Limb (tissue), 2 donors: ENCODE measurements at regions not wholly inside any gene's neighbourhood (a gene's known extent, or its start where the extent isn't known, plus 50 kb on each side); places are given as distances from the start of the nearest gene placed in this dataset.

ENCODE experiments used
- DNase-seq, 2 donors: peaks; one replicate each; pipeline ENCODE4 v3.0.0-alpha.2; 2016; ENCODE audit errors: extremely low spot score in 2 of 2

- no peak for DNase-seq
Measured at GRCh38 chr12:124096109-124096508, 123.1 kb downstream of the ZNF664 start.

GRCh38 chr12:124096869-124097434 lies 123.9 kb downstream of the ZNF664 start:
- no peak for DNase-seq

- DNase-seq = peak; percentile 40 to 52
Measured at GRCh38 chr12:124097701-124098100, 124.7 kb downstream of the ZNF664 start.

GRCh38 chr12:124098101-124098757 lies 125.2 kb downstream of the ZNF664 start:
- no peak for DNase-seq

GRCh38 chr12:124098887-124099286 lies 125.9 kb downstream of the ZNF664 start:
- peak in 1 of 2 donors; percentile 45 for DNase-seq

- no peak for DNase-seq
Measured at GRCh38 chr12:124099661-124100060, 126.6 kb downstream of the ZNF664 start.

GRCh38 chr12:124100572-124101178 lies 127.7 kb downstream of the ZNF664 start:
- no peak for DNase-seq

GRCh38 chr12:124105546-124105945 lies 132.5 kb downstream of the ZNF664 start:
- DNase-seq = no peak

- DNase-seq = no peak
Measured at GRCh38 chr12:124107351-124107750, 134.3 kb downstream of the ZNF664 start.

- DNase-seq = no peak
Measured at GRCh38 chr12:124109760-124110159, 136.7 kb downstream of the ZNF664 start.

GRCh38 chr12:124110372-124110883 lies 137.4 kb downstream of the ZNF664 start:
- DNase-seq = no peak

- DNase-seq = no peak
Measured at GRCh38 chr12:124111006-124111405, 138.0 kb downstream of the ZNF664 start.

- no peak for DNase-seq
Measured at GRCh38 chr12:124114316-124114715, 141.3 kb downstream of the ZNF664 start.

GRCh38 chr12:124115496-124115895 lies 142.5 kb downstream of the ZNF664 start:
- no peak for DNase-seq

GRCh38 chr12:124115976-124116690 lies 143.1 kb downstream of the ZNF664 start:
- no peak for DNase-seq

- no peak for DNase-seq
Measured at GRCh38 chr12:124120739-124121138, 147.7 kb downstream of the ZNF664 start.

- DNase-seq = no peak
Measured at GRCh38 chr12:124122722-124123121, 149.7 kb downstream of the ZNF664 start.

GRCh38 chr12:124123296-124124000 lies 150.4 kb downstream of the ZNF664 start:
- DNase-seq = no peak

GRCh38 chr12:124125203-124125871 lies 152.3 kb downstream of the ZNF664 start:
- no peak for DNase-seq

- no peak for DNase-seq
Measured at GRCh38 chr12:124126950-124127655, 154.1 kb downstream of the ZNF664 start.
